ENCODE measurements at regions not wholly inside any gene's neighbourhood (a gene's known extent, or its start where the extent isn't known, plus 50 kb on each side); places are given as distances from the start of the nearest gene placed in this dataset.

GRCh38 chr5:175052351-175052750 is 328.0 kb downstream of the MSX2 start:
- no peak for TF ChIP-seq CTCF (IDR thresholded peaks at IDR 0.05)
- no peak for TF ChIP-seq USF1 (CRISPR knock-in tag; IDR thresholded peaks at IDR 0.05)
- no peak for TF ChIP-seq FOXK1 (CRISPR knock-in tag; IDR thresholded peaks at IDR 0.05)
- TF ChIP-seq NR1H2 (CRISPR knock-in tag; IDR thresholded peaks at IDR 0.05): no peak
- no peak for TF ChIP-seq AFF4 (CRISPR knock-in tag; IDR thresholded peaks at IDR 0.05; ENCODE audit: borderline replicate concordance)
- no peak for TF ChIP-seq NFE2L1 (CRISPR knock-in tag; IDR thresholded peaks at IDR 0.05)
- no peak for TF ChIP-seq ZMAT4 (CRISPR knock-in tag; IDR thresholded peaks at IDR 0.05)
- no peak for TF ChIP-seq JUN (CRISPR knock-in tag; IDR thresholded peaks at IDR 0.05)
- no peak for TF ChIP-seq ZBTB21 (CRISPR knock-in tag; IDR thresholded peaks at IDR 0.05; ENCODE audit: borderline replicate concordance)

Data from WTC11 (cell line).